ENCODE measurements at regions not wholly inside any gene's neighbourhood (a gene's known extent, or its start where the extent isn't known, plus 50 kb on each side); places are given as distances from the start of the nearest gene placed in this dataset.
"Not testable (repeated sequence)": the region's sequence is repeated elsewhere in the genome, so short reads cannot be mapped to it uniquely, and the experiment has no call there.

- H3K4me3 ChIP-seq (ENCODE audit: low read depth, low read length), result not testable (repeated sequence)
Observed at GRCh38 chr16:21487956-21488355, 111.4 kb upstream of the METTL9 start.

- not testable (repeated sequence) for H3K4me3 ChIP-seq (ENCODE audit: low read depth, low read length)
Observed at GRCh38 chr16:21499046-21499445, 100.3 kb upstream of the METTL9 start.

GRCh38 chr16:21501223-21501868 is 98.0 kb upstream of the METTL9 start:
- H3K4me3 ChIP-seq (ENCODE audit: low read depth, low read length), result peak overlapping the region; percentile 75

- H3K4me3 ChIP-seq (ENCODE audit: low read depth, low read length), result peak overlapping the region; percentile 75
Observed at GRCh38 chr16:21501869-21502667, 97.3 kb upstream of the METTL9 start.

- H3K4me3 ChIP-seq (ENCODE audit: low read depth, low read length), result not testable (repeated sequence)
Observed at GRCh38 chr16:21503574-21503920, 95.8 kb upstream of the METTL9 start.

GRCh38 chr16:21503941-21504832 is 95.2 kb upstream of the METTL9 start:
- not testable (repeated sequence) for H3K4me3 ChIP-seq (ENCODE audit: low read depth, low read length)

- not testable (repeated sequence) for H3K4me3 ChIP-seq (ENCODE audit: low read depth, low read length)
Observed at GRCh38 chr16:21505751-21506520, 93.4 kb upstream of the METTL9 start.

GRCh38 chr16:21506857-21507456 is 92.4 kb upstream of the METTL9 start:
- H3K4me3 ChIP-seq (ENCODE audit: low read depth, low read length), result not testable (repeated sequence)

GRCh38 chr16:21507631-21508305 is 91.6 kb upstream of the METTL9 start:
- not testable (repeated sequence) for H3K4me3 ChIP-seq (ENCODE audit: low read depth, low read length)

- not testable (repeated sequence) for H3K4me3 ChIP-seq (ENCODE audit: low read depth, low read length)
Observed at GRCh38 chr16:21508661-21509436, 90.5 kb upstream of the METTL9 start.

- not testable (repeated sequence) for H3K4me3 ChIP-seq (ENCODE audit: low read depth, low read length)
Observed at GRCh38 chr16:21509437-21510086, 89.8 kb upstream of the METTL9 start.

- not testable (repeated sequence) for H3K4me3 ChIP-seq (ENCODE audit: low read depth, low read length)
Observed at GRCh38 chr16:21510869-21511255, 88.5 kb upstream of the METTL9 start.

GRCh38 chr16:21511315-21512210 is 87.8 kb upstream of the METTL9 start:
- H3K4me3 ChIP-seq (ENCODE audit: low read depth, low read length), result not testable (repeated sequence)

- H3K4me3 ChIP-seq (ENCODE audit: low read depth, low read length), result not testable (repeated sequence)
Observed at GRCh38 chr16:21512280-21513192, 86.8 kb upstream of the METTL9 start.

- H3K4me3 ChIP-seq (ENCODE audit: low read depth, low read length), result not testable (repeated sequence)
Observed at GRCh38 chr16:21513337-21513741, 86.0 kb upstream of the METTL9 start.

GRCh38 chr16:21513812-21514473 is 85.4 kb upstream of the METTL9 start:
- not testable (repeated sequence) for H3K4me3 ChIP-seq (ENCODE audit: low read depth, low read length)
